ENCODE measurements at regions not wholly inside any gene's neighbourhood (a gene's known extent, or its start where the extent isn't known, plus 50 kb on each side); places are given as distances from the start of the nearest gene placed in this dataset.

DNA sequence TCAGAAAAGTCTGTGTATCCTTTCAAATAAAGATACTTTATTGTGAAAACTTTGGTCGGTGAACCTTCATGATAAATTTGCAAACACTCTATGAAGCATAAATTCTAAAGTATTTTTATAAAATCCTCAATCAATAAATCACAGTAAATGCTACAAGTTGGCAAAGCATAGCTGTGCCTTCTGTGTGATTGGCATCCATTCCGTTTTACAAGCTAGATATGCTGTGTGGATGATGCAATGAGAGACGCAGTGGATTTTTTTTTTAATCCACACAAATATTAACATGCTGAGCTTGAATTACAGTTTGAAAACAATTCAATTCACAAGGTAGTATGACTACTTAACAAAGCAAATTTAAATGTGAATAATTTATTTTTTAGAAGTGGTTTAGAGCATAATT lies 937.2 kb downstream of the ZPLD1 start:
- DNase-seq: no peak

DNA sequence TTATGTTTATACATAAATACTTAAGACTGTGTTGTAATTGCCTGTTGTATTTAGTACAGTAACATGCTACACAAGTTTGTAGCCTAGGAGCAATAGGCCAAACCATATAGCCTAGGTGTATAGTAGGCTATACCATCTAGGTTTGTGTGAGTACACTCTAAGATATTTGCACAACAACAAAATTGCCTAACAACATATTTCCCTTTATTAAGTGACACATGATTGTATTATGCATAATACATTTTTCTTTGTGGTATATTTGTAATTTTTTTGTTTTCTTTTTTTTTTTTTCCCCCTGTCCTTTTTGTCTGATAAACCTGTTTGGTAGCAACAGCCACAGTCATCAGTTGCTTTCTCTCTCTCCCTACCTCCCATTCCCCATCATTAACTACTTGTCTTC lies 945.6 kb downstream of the ZPLD1 start:
- DNase-seq: no peak

DNA sequence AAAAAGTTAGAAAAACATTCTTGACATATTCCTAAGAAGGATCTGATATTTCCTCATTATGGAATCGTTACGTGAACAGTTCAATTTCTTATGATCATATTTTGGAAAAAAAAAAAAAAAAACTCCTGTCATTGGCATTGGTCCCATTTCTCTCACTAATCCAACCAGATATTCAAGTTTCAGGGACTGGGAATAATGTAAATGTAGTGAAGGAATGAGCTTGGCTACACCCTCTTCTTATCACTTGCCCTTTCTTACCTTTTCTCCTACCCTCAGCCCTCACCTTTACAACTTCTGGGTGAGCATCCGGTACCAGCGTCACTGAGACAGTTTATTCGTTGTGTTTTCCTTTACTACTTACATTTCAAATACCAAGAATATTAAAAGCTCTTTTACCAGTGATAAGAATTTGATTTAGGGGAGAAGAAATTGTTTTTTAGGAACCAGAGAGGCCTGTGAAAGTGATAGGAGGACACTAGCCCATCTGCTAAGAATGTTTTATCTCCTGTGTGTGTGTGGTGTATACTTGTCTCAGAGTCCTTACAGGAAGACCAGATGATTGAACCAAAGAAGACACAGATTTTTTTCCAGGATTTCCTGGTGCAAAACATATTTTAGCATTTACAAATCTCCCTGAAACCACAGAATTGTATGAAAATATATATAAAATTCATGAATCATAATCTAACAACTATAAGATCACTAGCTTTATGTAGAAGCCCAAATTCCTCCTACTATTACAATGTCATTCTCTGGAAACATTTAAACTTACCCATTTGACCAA lies 946.7 kb downstream of the ZPLD1 start:
- DNase-seq: no peak

DNA sequence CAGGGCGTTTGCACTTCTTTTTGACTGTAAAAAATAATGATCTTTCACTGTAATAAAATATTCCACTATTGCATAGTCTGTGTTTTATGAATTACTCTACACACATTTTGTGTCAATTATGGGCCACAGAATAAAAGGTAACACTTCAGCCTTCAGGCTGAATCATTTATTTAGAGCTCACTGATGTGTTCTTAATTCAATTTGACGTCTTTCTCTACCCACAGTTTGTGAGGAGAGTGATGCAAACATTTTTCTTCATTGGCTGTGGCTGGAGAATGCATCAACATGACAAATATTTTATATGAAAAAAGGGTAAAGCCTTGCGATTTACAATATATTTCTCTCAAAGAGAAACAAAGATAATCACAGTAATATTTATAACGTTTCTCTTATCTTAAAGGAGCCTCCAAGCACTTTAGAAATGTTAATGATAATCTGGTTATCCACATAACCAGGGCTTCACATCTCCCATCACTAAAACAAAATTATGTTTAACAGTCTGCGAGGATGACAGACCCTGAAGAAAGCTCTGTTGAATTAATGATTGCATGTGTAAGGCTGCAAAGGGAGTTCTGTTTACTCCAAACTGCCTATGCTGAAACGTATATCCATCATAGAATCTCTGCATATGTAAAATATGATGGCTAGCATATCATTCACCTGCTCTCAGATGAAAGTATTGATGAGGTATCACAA lies 951.3 kb downstream of the ZPLD1 start:
- no peak for DNase-seq

- DNase-seq: no peak
These were observed 953.4 kb downstream of the ZPLD1 start for GRCh38 chr3:103388214-103388613.

- DNase-seq: no peak
These were observed 954.5 kb downstream of the ZPLD1 start for GRCh38 chr3:103389356-103389755.

DNA sequence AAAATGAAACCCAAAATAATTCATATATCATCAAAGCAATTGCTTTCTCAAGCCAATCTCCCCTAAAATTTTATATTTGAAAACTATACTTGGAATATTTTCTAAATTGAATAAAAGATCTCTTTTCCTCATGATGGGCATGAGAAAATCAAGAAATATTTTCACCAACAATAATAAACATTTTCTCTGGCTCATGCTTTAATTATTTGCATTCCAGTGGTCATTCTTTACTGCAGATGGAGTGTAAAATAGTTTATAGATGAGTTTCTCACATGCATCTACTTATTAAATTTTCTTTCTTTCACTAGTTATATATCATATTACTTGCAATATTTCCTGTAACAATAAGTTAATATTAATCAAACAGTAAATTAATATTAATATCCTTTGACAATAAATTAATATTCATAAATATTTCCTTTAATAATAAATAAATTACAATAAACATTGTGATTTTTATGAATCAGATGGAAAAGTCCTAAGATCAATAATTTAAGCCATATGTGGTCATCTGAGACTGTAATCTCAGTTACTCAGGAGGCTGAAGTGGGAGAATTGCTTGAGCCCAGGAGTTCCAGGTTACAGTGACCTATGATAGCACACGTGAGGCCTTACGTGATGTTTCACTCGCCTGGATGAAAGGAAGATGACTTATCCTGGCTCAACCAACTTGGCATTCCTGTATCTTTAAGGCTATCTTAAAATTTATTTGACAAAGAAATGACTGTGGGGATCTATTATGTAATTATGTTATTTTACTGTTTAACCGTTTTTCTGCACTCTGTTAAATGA lies 958.8 kb downstream of the ZPLD1 start:
- no peak for DNase-seq

- no peak for DNase-seq
These were observed 968.4 kb downstream of the ZPLD1 start for GRCh38 chr3:103403191-103403590.

DNA sequence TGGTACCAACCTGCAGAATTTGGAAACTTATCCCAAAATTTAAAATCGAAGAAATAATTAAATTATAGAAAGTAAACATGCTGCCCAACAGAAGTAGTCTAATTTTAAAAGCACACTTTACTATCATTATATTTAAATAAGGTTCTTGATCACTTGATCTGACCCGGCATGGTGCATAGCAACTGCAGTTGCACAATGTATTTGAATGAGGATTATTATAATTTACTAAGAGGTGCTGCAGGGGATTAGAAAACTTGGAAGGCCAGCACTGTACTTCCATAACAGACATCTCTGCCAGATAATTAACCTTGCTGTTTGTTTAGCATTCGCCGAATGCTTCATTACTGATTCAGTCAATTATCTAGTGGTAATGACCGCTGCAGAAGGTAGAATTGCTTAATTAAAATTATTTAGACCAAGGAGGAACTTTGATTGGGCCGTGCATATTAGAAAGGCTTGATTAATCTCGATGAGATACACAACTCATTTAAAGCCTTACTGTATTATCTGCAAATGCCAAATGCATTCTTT lies 971.6 kb downstream of the ZPLD1 start:
- no peak for DNase-seq

DNA sequence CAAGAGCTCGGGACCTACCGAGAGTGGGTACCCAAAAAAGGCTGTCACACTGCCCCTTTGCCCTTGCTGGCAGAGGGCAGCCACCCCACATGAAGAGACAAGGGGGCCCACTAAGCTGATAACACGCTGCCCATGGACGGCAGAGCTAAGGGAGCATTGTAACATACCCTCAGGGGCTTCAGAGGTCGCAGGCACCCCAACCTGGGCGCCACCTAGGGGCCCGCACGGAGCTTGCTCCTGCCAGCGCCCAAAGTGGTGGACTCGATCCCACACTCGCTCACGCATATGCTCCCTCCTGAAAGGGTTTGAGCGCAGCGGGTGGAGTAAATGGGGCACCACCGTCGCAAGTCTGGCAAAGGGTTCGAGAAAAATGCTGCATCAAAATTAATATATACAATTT lies 975.4 kb downstream of the ZPLD1 start:
- DNase-seq: no peak

GRCh38 chr3:103421460-103421859 lies 986.6 kb downstream of the ZPLD1 start:
- no peak for DNase-seq

DNA sequence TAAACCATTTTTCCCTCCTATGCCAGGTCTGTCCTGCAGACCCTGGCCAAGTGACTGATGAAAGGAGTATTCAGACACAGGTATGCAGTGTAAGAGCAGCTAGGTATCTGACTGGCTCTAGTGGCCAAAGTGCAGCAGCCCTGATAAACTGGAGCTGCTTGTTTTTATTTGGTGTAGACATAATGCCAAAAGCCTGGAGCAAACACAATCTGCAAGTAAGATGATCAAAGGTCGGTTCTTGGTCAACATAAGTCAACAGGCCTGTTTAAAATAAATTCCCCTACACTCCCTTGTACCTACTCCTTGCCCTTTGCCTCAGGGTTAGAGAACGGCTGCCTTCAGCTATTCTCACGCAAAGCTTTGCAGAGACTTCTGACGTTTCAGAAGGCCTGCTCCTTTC lies 1003.1 kb downstream of the ZPLD1 start:
- no peak for DNase-seq

GRCh38 chr3:103440539-103441203 lies 1005.9 kb downstream of the ZPLD1 start:
- DNase-seq: no peak

DNA sequence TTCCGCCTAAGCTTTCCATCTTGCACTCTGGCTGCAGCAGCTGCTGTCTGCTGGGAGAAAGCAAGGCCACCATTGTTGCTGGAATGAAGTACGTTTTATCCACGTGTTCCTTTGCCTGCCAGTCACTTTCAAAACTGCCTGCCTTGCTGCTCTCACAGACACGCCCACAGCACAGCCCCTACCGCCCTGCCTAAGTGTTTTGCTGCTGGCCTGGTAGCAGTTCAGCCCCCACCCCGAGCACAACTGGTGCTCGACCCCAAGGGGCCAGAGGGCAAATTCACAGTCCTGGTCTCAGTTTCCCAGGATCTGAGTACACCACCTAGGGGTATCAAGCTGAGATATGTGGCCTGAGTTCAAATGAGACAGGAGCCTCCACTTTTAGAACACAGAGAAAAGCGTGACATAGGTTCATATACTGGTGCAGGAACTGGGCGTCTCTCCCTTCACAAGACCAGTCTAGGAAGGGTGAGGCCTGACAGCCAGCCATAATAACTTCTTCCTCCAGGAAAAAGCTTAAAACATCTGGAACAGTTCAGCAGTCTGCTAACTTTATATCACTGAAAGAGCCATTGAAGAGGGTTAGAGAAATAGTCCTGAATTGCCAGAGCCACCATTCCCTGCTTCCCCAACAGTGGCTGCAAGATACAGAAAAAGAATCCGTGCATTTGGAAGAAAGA lies 1012.3 kb downstream of the ZPLD1 start:
- no peak for DNase-seq

DNA sequence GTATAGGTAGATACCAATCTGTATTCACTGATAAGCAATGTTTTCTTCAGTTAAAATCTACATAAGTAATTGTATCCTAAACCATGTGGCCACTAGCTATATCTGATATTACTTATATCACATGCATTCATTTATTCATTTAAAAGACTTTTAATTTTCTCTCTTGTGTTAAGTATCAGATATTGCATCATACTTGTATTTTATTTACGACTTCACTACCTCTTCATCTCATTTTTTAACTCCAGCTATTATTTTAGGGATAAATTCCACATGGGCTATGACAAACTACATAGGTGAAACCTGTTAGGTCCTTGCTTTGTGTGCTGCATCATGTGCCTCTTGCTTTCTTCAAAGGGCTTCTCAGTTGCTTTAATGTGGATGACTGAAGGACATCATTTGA lies 1018.3 kb downstream of the ZPLD1 start:
- no peak for DNase-seq

- DNase-seq: no peak
These were observed 1025.0 kb downstream of the ZPLD1 start for GRCh38 chr3:103459815-103460214.

- DNase-seq: no peak
These were observed 1035.7 kb downstream of the ZPLD1 start for GRCh38 chr3:103470498-103470897.

DNA sequence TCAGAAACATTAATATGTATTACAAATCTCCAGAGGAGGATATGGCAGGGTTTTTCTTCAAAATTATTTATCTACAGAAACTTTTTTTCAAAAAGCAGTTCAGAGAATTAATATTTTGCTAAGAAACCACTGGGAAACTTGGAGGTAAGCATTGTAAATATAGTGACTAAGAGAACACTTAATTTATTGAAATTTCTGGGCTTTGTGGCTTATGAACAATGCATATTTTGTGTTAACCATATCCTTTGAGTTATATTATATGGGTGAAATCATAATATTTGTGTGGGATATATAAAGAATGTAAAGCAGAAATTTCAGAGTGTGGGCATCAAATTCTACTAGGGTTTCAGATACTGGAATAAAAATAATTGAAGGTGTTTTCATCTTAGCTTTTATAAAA lies 1059.2 kb downstream of the ZPLD1 start:
- DNase-seq: no peak

GRCh38 chr3:103494512-103494911 lies 1059.7 kb downstream of the ZPLD1 start:
- no peak for DNase-seq

DNA sequence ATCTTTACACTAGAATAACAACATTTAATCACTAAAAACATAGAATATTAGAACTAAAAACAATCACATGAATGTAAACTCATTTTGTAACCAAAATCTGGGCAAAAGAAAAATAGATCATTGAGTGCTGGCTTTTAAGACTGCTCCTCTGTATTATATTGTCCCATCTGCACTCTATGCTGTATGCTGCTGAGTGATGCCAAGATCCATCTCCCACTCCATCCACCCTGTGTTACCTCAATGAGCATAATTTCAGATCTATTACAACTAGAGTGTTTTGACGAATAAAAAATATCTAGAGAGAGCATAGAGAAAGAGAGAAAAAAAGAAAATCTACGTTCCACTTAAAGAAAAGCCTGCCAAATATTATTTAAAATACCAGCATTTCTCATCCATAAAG lies 1060.4 kb downstream of the ZPLD1 start:
- DNase-seq: no peak

DNA sequence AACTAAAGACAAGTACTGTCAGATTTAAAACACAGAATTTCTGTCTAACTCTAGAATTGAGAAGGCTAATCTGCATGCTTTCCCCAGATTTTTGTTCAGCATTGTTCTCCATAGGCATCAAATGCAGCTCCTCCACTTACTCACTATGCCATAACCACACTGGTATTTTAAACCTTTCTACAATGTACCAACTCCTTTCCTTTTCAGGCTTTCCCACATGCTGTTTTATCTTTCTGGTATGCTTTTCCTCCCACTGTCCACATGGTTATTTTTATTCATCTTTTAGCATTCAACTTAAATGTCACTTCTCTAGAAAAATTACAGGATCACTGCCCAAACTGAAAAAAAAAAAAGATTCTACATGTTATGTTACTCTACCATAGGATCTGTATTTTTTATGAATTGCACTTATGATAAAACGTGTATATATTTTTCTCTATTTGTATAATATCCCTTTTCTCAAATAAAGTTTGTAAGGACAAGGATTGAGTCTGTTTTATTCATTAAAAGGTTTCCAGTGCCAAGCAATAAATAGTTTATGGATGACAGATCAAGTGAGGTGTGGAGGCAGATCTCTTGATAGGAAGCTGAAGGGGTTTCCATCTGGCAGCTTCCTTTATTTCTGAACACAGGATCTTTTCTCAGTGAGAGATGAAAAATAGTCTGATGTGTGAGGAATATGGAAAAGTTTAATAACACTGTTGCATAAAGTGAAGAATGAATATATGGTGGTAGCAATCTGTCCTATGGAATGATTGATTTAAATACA lies 1064.5 kb downstream of the ZPLD1 start:
- DNase-seq: no peak
